GM21526 (cell line): ENCODE measurements at regions not wholly inside any gene's neighbourhood (a gene's known extent, or its start where the extent isn't known, plus 50 kb on each side); places are given as distances from the start of the nearest gene placed in this dataset.
"Not testable (repeated sequence)": the region's sequence is repeated elsewhere in the genome, so short reads cannot be mapped to it uniquely, and the experiment has no call there.

Source experiments
- ATAC-seq: cut with Tn5 transposase; IDR thresholded peaks from one replicate; pipeline ENCODE4 v1.9.1; 2021; ENCODE audit warnings: moderate library complexity; ENCODE audit not compliant: unreplicated experiment, low FRiP score

GRCh38 chr2:193103064-193103463 lies 908.3 kb upstream of the TMEFF2 start:
- ATAC-seq: no peak

GRCh38 chr2:193101591-193101990 lies 906.9 kb upstream of the TMEFF2 start:
- no peak for ATAC-seq

- ATAC-seq: no peak
Measured at GRCh38 chr2:193088026-193088425, 893.3 kb upstream of the TMEFF2 start.

GRCh38 chr2:193076995-193077394 lies 882.3 kb upstream of the TMEFF2 start:
- no peak for ATAC-seq

- no peak for ATAC-seq
Measured at GRCh38 chr2:193074933-193075332, 880.2 kb upstream of the TMEFF2 start.

- ATAC-seq: no peak
Measured at GRCh38 chr2:193072647-193073046, 877.9 kb upstream of the TMEFF2 start.

GRCh38 chr2:193025556-193025955 lies 830.8 kb upstream of the TMEFF2 start:
- not testable (repeated sequence) for ATAC-seq

- no peak for ATAC-seq
Measured at GRCh38 chr2:193024791-193025190, 830.1 kb upstream of the TMEFF2 start.

GRCh38 chr2:193011870-193012269 lies 817.1 kb upstream of the TMEFF2 start:
- ATAC-seq: no peak

- no peak for ATAC-seq
Measured at GRCh38 chr2:192993059-192993458, 798.3 kb upstream of the TMEFF2 start.

GRCh38 chr2:192983173-192983572 lies 788.4 kb upstream of the TMEFF2 start:
- ATAC-seq: no peak

GRCh38 chr2:192978395-192978794 lies 783.7 kb upstream of the TMEFF2 start:
- ATAC-seq: no peak

- no peak for ATAC-seq
Measured at GRCh38 chr2:192971981-192972380, 777.2 kb upstream of the TMEFF2 start.

GRCh38 chr2:192969055-192969454 lies 774.3 kb upstream of the TMEFF2 start:
- no peak for ATAC-seq

- ATAC-seq: no peak
Measured at GRCh38 chr2:192960945-192961344, 766.2 kb upstream of the TMEFF2 start.

GRCh38 chr2:192958615-192959014 lies 763.9 kb upstream of the TMEFF2 start:
- not testable (repeated sequence) for ATAC-seq

GRCh38 chr2:192957425-192957824 lies 762.7 kb upstream of the TMEFF2 start:
- no peak for ATAC-seq

- ATAC-seq: no peak
Measured at GRCh38 chr2:192953116-192953515, 758.4 kb upstream of the TMEFF2 start.

GRCh38 chr2:192952245-192952644 lies 757.5 kb upstream of the TMEFF2 start:
- no peak for ATAC-seq

GRCh38 chr2:192948316-192948715 lies 753.6 kb upstream of the TMEFF2 start:
- ATAC-seq: no peak

- ATAC-seq: no peak
Measured at GRCh38 chr2:192947352-192947751, 752.6 kb upstream of the TMEFF2 start.

GRCh38 chr2:192940767-192941166 lies 746.0 kb upstream of the TMEFF2 start:
- ATAC-seq: no peak

GRCh38 chr2:192932376-192932775 lies 737.6 kb upstream of the TMEFF2 start:
- ATAC-seq: no peak
